SU-DHL-6 (cell line): ENCODE measurements at regions not wholly inside any gene's neighbourhood (a gene's known extent, or its start where the extent isn't known, plus 50 kb on each side); places are given as distances from the start of the nearest gene placed in this dataset.

Source experiments
- H2AFZ ChIP-seq: fragments of 200-600 bp; sonication (generic); 2 replicates; pipeline ENCODE4 v1.6.1; 2014; ENCODE audit warnings: low read depth, mild to moderate bottlenecking, moderate library complexity, mixed read lengths, antibody characterized with exemption, low read length; ENCODE audit not compliant: severe bottlenecking
- H3F3A ChIP-seq: fragments of 200-600 bp; shearing (Covaris generic); 2 replicates; pipeline ENCODE4 v1.6.0; 2016; ENCODE audit warnings: antibody characterized with exemption, mild to moderate bottlenecking; ENCODE audit not compliant: insufficient read depth
- H3K27ac ChIP-seq: fragments of 200-600 bp; sonication (generic); 2 replicates; pipeline ENCODE4 v1.5.1; 2016; ENCODE audit warnings: low read depth, mild to moderate bottlenecking, low read length, moderate library complexity, mixed read lengths
- H3K27me3 ChIP-seq: fragments of 200-600 bp; sonication (generic), shearing (Covaris generic); 2 replicates; pipeline ENCODE4 v1.6.0; 2014; ENCODE audit warnings: mild to moderate bottlenecking, low read length
- H3K36me3 ChIP-seq: fragments of 200-600 bp; sonication (generic); 2 replicates; pipeline ENCODE4 v1.6.1; 2014; ENCODE audit warnings: mild to moderate bottlenecking, low read length, mixed read lengths
- H3K4me2 ChIP-seq: fragments of 300-600, 200-600 bp; shearing (Covaris generic), sonication (generic); 2 replicates; pipeline ENCODE4 v1.6.0; 2014; ENCODE audit warnings: low read length, low read depth, mild to moderate bottlenecking; ENCODE audit not compliant: poor library complexity, severe bottlenecking
- H3K4me3 ChIP-seq: fragments of 200-600 bp; sonication (generic); 2 replicates; pipeline ENCODE4 v1.5.1; 2014; ENCODE audit warnings: antibody characterized with exemption, low read length, mild to moderate bottlenecking, mixed read lengths; ENCODE audit not compliant: insufficient read depth, poor library complexity, severe bottlenecking
- H3K79me2 ChIP-seq: fragments of 200-600 bp; sonication (generic); 2 replicates; pipeline ENCODE4 v1.6.1; 2014; ENCODE audit warnings: mild to moderate bottlenecking, low read length, moderate library complexity; ENCODE audit not compliant: insufficient read depth
- H3K9ac ChIP-seq: fragments of 200-600 bp; sonication (generic); 2 replicates; pipeline ENCODE4 v1.7.0; 2014; ENCODE audit warnings: mild to moderate bottlenecking, low read length
- H3K9me2 ChIP-seq: fragments of 200-600 bp; sonication (generic); replicated peaks from 2 replicates; pipeline ENCODE4 v1.6.1; 2014; ENCODE audit warnings: low read length; ENCODE audit not compliant: insufficient read depth
- H3K9me3 ChIP-seq: fragments of 200-600 bp; sonication (generic); 2 replicates; pipeline ENCODE4 v1.6.1; 2014; ENCODE audit warnings: low read length, mixed read lengths; ENCODE audit not compliant: insufficient read depth
- H4K20me1 ChIP-seq: fragments of 200-600 bp; sonication (generic); 2 replicates; pipeline ENCODE4 v1.6.1; 2014; ENCODE audit warnings: low read depth, mild to moderate bottlenecking, antibody characterized with exemption, low read length, moderate library complexity, mixed read lengths
- EZH2phosphoT487 ChIP-seq: fragments of 200-600 bp; sonication (generic), shearing (Covaris generic); conservative IDR thresholded peaks from 2 replicates; pipeline ENCODE4 v1.6.1; 2018; ENCODE audit warnings: mild to moderate bottlenecking, antibody characterized with exemption, low read length, moderate library complexity, mixed read lengths
- TF ChIP-seq, protein P1 (sequence below): fragments of 200-600 bp; sonication (generic); IDR thresholded peaks from one replicate; pipeline ENCODE4 v1.5.1; 2017; ENCODE audit warnings: antibody characterized with exemption, mild to moderate bottlenecking, low read length, moderate library complexity; ENCODE audit not compliant: insufficient read depth, poor library complexity, severe bottlenecking

DNA sequence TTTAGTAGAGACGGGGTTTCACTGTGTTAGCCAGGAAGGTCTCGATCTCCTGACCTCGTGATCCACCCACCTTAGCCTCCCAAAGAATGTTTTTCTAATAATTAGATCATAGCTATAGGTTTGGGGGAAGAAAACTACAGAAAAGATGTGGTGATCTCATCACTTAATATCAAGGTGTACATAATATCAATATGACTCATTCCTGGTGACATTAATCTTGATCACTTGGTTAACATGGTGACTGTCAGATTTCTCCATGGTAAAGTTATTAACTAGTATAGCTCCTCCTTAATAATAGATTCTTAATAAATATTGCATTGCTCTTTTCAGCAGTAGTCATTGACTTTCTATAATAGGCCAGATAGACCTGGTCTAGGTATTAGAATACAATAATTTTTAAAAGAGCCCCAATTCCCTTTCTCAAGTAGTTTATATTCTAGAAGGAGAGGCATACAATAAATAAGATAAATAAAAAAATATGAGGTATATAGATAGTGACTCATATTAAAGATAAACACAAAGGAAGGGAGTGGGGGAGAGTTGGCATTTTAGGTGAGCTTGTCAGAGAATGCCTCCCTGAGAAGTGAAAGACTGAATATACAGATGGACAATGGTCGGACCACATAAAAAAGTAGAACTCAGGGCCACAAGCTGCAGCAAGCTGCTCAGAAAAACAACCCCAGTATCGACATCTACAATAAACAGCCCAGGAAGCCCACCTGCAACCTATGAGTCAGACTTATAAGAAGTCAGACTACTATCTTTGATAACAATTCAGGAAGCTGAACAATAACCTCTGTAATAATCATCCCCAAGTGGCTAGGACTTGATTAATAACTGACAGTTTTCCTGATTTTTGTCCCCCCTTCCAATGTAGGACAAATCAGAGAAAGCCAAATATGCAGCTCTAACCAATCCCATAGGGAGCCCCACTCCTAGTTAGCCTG is 210.8 kb downstream of the RFC3 start:
- Histone ChIP-seq H3K4me3 (no peak overlapping the region), H2AFZ (no peak overlapping the region), H3K36me3 (no peaks in the 10 kb centered on the region), H3K27ac (no peak overlapping the region), H3K27me3 (no peaks in the 10 kb centered on the region), H3K9ac (no peak overlapping the region), H3K79me2 (no peaks in the 10 kb centered on the region), H4K20me1 (no peaks in the 10 kb centered on the region), H3F3A (no peaks in the 10 kb centered on the region), H3K9me3 (no peaks in the 10 kb centered on the region), H3K9me2 (no peaks in the 10 kb centered on the region), H3K4me2 (no peak overlapping the region)
- TF ChIP-seq, protein P1, sequence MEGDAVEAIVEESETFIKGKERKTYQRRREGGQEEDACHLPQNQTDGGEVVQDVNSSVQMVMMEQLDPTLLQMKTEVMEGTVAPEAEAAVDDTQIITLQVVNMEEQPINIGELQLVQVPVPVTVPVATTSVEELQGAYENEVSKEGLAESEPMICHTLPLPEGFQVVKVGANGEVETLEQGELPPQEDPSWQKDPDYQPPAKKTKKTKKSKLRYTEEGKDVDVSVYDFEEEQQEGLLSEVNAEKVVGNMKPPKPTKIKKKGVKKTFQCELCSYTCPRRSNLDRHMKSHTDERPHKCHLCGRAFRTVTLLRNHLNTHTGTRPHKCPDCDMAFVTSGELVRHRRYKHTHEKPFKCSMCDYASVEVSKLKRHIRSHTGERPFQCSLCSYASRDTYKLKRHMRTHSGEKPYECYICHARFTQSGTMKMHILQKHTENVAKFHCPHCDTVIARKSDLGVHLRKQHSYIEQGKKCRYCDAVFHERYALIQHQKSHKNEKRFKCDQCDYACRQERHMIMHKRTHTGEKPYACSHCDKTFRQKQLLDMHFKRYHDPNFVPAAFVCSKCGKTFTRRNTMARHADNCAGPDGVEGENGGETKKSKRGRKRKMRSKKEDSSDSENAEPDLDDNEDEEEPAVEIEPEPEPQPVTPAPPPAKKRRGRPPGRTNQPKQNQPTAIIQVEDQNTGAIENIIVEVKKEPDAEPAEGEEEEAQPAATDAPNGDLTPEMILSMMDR = no peak
- no peak for TF ChIP-seq EZH2phosphoT487

DNA sequence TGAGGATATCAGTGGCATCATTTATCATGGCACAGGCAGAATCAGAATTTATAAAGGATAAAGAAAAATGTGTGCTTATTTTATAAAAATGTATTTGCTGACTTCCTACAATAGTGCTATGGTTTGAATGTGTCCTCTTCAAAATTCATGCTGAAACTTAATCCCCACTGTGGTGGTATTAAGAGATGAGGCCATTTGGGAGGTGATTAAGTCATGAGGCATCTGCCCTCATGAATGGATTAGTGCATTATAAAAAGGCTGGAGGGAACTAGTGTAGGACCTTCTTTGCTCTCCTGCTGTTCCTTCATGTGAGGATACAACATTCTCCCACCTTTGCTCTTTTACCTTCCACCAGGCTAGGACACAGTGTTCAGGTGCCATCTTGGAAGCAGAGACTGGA is 212.8 kb downstream of the RFC3 start:
- no peak overlapping the region for H3K9ac ChIP-seq
- no peak overlapping the region for H3K4me3 ChIP-seq
- no peak overlapping the region for H2AFZ ChIP-seq
- H3K4me2 ChIP-seq = no peak overlapping the region
- no peaks in the 10 kb centered on the region for H3K79me2 ChIP-seq
- H3K27ac ChIP-seq = no peak overlapping the region
- H3K9me3 ChIP-seq = no peaks in the 10 kb centered on the region
- TF ChIP-seq, protein P1 = no peak
- TF ChIP-seq EZH2phosphoT487 = no peak
- no peaks in the 10 kb centered on the region for H3K27me3 ChIP-seq
- H3F3A ChIP-seq = no peaks in the 10 kb centered on the region
- no peaks in the 10 kb centered on the region for H3K36me3 ChIP-seq
- H4K20me1 ChIP-seq = no peaks in the 10 kb centered on the region
- H3K9me2 ChIP-seq = no peaks in the 10 kb centered on the region

DNA sequence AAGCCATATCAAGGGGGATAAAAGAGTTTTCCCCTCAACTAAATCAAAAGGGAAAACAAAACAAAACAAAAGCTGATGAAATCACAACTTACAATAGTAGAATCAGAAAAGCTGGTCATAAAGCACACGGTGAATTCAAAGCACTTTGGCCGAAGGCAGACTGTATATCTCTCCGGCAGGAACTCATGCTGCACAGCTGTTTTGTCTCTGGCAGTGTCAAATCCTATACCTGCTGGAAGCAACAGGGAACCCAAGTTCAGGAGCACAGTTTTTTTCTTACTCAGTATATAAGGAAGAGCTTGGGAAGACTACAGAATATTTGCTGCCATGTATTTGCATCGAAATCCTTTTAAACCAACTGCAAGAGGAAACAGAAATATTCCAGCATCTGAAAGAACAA is 213.7 kb downstream of the RFC3 start:
- H3K4me3 ChIP-seq = no peak overlapping the region
- H3K9me2 ChIP-seq = no peaks in the 10 kb centered on the region
- H3K36me3 ChIP-seq = no peaks in the 10 kb centered on the region
- no peaks in the 10 kb centered on the region for H3K79me2 ChIP-seq
- no peak overlapping the region for H3K9ac ChIP-seq
- H2AFZ ChIP-seq = no peak overlapping the region
- no peaks in the 10 kb centered on the region for H4K20me1 ChIP-seq
- no peaks in the 10 kb centered on the region for H3K9me3 ChIP-seq
- TF ChIP-seq, protein P1 = no peak
- no peak for TF ChIP-seq EZH2phosphoT487
- H3K4me2 ChIP-seq = no peak overlapping the region
- no peaks in the 10 kb centered on the region for H3K27me3 ChIP-seq
- no peak overlapping the region for H3K27ac ChIP-seq
- H3F3A ChIP-seq = no peaks in the 10 kb centered on the region
